ENCODE measurements at regions not wholly inside any gene's neighbourhood (a gene's known extent, or its start where the extent isn't known, plus 50 kb on each side); places are given as distances from the start of the nearest gene placed in this dataset.
"Not testable (repeated sequence)": the region's sequence is repeated elsewhere in the genome, so short reads cannot be mapped to it uniquely, and the experiment has no call there.

GRCh38 chr4:170940043-170940724 is 850.4 kb upstream of the AADAT start:
- intact Hi-C loops (cut with DNase I, micrococcal nuclease), result no loop called here
- no peak for DNase-seq
- no peak for ATAC-seq

GRCh38 chr4:170938588-170938987 is 848.8 kb upstream of the AADAT start:
- intact Hi-C loops (cut with DNase I, micrococcal nuclease), result no loop called here
- DNase-seq (no peak), ATAC-seq (no peak)

GRCh38 chr4:170931321-170931720 is 841.6 kb upstream of the AADAT start:
- DNase-seq (no peak), ATAC-seq (no peak)
- intact Hi-C loops (cut with DNase I, micrococcal nuclease), result no loop called here

GRCh38 chr4:170888660-170889059 is 798.9 kb upstream of the AADAT start:
- ATAC-seq (no peak), DNase-seq (no peak)
- intact Hi-C loops (cut with DNase I, micrococcal nuclease), result no loop called here

- ATAC-seq (no peak), DNase-seq (no peak)
- intact Hi-C loops (cut with DNase I, micrococcal nuclease), result no loop called here
Measured at GRCh38 chr4:170887396-170887795, 797.6 kb upstream of the AADAT start.

- ATAC-seq (no peak), DNase-seq (no peak)
- intact Hi-C loops (cut with DNase I, micrococcal nuclease), result no loop called here
Measured at GRCh38 chr4:170884969-170885570, 795.3 kb upstream of the AADAT start.

GRCh38 chr4:170881646-170882045 is 791.9 kb upstream of the AADAT start:
- intact Hi-C loops (cut with DNase I, micrococcal nuclease); ATAC-seq; DNase-seq: not testable (repeated sequence)

GRCh38 chr4:170875868-170876267 is 786.1 kb upstream of the AADAT start:
- DNase-seq (no peak), ATAC-seq (no peak)
- intact Hi-C loops (cut with DNase I, micrococcal nuclease), result no loop called here

GRCh38 chr4:170872794-170873193 is 783.0 kb upstream of the AADAT start:
- DNase-seq (no peak), ATAC-seq (no peak)
- intact Hi-C loops (cut with DNase I, micrococcal nuclease), result no loop called here

GRCh38 chr4:170868170-170868569 is 778.4 kb upstream of the AADAT start:
- ATAC-seq, result no peak
- intact Hi-C loops (cut with DNase I, micrococcal nuclease), result no loop called here
- no peak for DNase-seq

- intact Hi-C loops (cut with DNase I, micrococcal nuclease), result no loop called here
- no peak for DNase-seq
- no peak for ATAC-seq
Measured at GRCh38 chr4:170854097-170854496, 764.3 kb upstream of the AADAT start.

GRCh38 chr4:170853422-170854021 is 763.8 kb upstream of the AADAT start:
- peak in 1 of 2 donors; percentile 48 for DNase-seq

GRCh38 chr4:170849969-170850368 is 760.2 kb upstream of the AADAT start:
- DNase-seq (no peak), ATAC-seq (no peak)
- intact Hi-C loops (cut with DNase I, micrococcal nuclease), result no loop called here

More at GRCh38 chr4:170853422-170854021, 763.8 kb upstream of the AADAT start:
- peak; percentile 51 for ATAC-seq
- intact Hi-C loops (cut with DNase I, micrococcal nuclease), result no loop called here

- no peak for ATAC-seq
- DNase-seq, result no peak
- intact Hi-C loops (cut with DNase I, micrococcal nuclease), result no loop called here
Measured at GRCh38 chr4:170827562-170828274, 738.0 kb upstream of the AADAT start.

- ATAC-seq (no peak), DNase-seq (no peak)
- intact Hi-C loops (cut with DNase I, micrococcal nuclease), result no loop called here
Measured at GRCh38 chr4:170818786-170819185, 729.0 kb upstream of the AADAT start.

- DNase-seq (no peak), ATAC-seq (no peak)
- intact Hi-C loops (cut with DNase I, micrococcal nuclease), result no loop called here
Measured at GRCh38 chr4:170805352-170805751, 715.6 kb upstream of the AADAT start.

GRCh38 chr4:170804930-170805329 is 715.2 kb upstream of the AADAT start:
- ATAC-seq (no peak), DNase-seq (no peak)
- intact Hi-C loops (cut with DNase I, micrococcal nuclease), result no loop called here

- no peak for ATAC-seq
- no peak for DNase-seq
- intact Hi-C loops (cut with DNase I, micrococcal nuclease), result no loop called here
Measured at GRCh38 chr4:170803492-170803891, 713.7 kb upstream of the AADAT start.

GRCh38 chr4:170801771-170802170 is 712.0 kb upstream of the AADAT start:
- intact Hi-C loops (cut with DNase I, micrococcal nuclease), result no loop called here
- ATAC-seq, result no peak
- no peak for DNase-seq

GRCh38 chr4:170794525-170794924 is 704.8 kb upstream of the AADAT start:
- DNase-seq (no peak), ATAC-seq (no peak)
- intact Hi-C loops (cut with DNase I, micrococcal nuclease), result no loop called here
